HG03039 (cell line): ENCODE measurements at regions not wholly inside any gene's neighbourhood (a gene's known extent, or its start where the extent isn't known, plus 50 kb on each side); places are given as distances from the start of the nearest gene placed in this dataset.

ENCODE experiments used
- ATAC-seq: cut with Tn5 transposase; IDR thresholded peaks from one replicate; pipeline ENCODE4 v1.9.1; 2021; ENCODE audit warnings: mild to moderate bottlenecking, moderate library complexity; ENCODE audit not compliant: unreplicated experiment

DNA sequence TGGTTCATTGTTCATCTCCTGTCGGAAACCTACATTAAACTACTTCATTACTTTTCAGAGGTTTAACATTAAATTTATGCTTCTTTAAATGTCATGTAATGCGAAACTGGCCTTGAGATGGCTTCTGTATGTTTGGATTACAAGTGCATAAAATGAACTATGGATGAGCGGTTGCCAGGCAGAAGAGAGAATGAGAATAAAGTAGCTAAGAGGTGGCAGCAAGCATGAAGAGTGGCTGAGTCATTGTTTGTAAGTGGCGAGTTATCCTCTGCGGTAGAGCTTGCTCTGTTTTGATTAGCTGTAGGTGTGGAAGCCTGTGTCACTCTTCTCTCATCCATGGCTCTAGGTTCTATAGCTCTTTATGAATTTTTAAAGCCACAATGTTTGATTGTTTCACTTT lies 1139.6 kb upstream of the PCDH9 start:
- ATAC-seq, result no peak

DNA sequence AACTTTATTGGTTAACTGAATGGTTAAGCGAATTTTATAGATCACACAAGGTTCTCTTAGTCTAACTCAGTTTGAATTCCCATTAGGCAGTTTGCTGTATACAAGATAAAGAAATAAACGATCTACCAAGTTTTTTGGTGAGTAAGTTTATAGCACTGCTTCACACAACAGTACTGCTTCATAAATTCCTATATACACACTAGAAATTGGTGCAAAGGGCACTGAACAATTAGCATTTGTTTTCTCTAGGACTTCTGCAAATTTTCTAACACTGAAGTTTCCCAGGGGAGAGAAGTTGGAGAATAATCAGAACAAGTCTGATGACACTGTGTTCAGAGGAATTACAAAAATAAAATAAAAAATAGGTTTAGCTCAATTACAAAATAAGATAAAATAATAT lies 1138.8 kb upstream of the PCDH9 start:
- ATAC-seq, result no peak

DNA sequence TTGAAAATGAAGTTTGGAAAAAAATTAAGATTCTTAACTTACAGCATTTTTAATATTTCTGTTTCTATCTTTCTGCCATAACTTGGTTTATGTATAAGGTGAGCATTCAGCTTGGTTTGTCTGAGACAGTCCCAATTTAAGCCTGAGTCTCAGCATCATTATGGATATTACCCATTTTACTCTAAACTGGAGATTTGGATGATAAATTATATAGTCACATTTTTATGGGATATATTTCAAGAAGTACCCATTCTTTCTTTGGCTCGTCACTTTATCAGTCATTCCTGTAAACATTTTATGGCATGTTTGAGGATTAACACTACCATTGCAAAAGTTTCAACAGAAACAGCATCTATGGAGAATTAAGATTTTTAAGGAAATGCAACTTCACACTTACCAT lies 1129.0 kb upstream of the PCDH9 start:
- ATAC-seq, result no peak

- no peak for ATAC-seq
These were observed 1128.2 kb upstream of the PCDH9 start for GRCh38 chr13:68358294-68358705.

GRCh38 chr13:68350554-68350953 lies 1120.4 kb upstream of the PCDH9 start:
- ATAC-seq, result no peak

- ATAC-seq, result no peak
These were observed 1117.1 kb upstream of the PCDH9 start for GRCh38 chr13:68347220-68347619.

DNA sequence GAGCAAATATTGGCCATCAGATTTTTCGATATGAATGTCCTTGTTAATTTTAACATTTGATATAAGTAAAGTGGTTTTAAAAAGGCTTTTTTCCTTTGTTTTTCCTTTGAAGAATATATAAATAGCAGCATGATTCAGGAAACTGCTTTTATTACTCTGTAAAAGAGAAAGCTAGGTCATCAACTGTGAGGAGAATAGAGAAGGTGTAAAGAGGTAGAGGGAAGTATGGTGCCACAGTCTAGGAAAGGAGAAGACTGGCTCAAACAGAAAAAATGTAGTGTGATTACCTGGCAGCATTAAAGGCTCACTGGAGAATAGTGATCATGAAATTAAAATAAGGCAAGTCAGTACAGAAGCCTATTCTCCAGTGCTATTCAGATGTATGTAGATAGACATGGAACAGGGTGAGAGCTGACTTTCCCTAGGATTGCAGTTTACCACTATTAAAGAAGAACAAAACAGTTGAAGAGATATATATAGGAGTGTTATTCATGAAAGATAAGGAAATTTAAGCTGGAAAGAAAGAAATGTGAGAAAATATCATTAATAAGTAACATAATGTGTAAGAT lies 1115.9 kb upstream of the PCDH9 start:
- ATAC-seq, result no peak

- no peak for ATAC-seq
These were observed 1093.0 kb upstream of the PCDH9 start for GRCh38 chr13:68323124-68323523.

- no peak for ATAC-seq
These were observed 1089.2 kb upstream of the PCDH9 start for GRCh38 chr13:68319384-68319783.

GRCh38 chr13:68304286-68304893 lies 1074.3 kb upstream of the PCDH9 start:
- no peak for ATAC-seq

- no peak for ATAC-seq
These were observed 1063.5 kb upstream of the PCDH9 start for GRCh38 chr13:68293631-68294030.

DNA sequence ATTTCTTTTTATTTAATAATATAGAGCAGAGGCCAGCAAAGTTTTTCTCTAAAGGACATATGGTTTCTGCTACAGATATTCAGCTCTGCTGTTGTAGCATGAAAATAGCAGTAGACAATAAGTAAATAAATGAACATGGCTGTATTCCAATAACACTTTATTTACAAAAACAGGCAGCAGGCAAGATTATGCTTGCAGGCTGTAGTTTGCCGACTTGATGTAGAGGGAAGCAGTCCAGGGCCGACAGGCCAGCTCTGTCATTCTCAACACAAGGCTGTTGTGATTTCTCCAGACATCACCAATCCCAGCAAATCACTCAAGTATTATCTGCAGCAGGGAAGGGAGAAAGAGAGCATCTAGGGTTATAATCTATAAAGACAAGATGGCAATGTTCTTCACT lies 1062.5 kb upstream of the PCDH9 start:
- no peak for ATAC-seq

DNA sequence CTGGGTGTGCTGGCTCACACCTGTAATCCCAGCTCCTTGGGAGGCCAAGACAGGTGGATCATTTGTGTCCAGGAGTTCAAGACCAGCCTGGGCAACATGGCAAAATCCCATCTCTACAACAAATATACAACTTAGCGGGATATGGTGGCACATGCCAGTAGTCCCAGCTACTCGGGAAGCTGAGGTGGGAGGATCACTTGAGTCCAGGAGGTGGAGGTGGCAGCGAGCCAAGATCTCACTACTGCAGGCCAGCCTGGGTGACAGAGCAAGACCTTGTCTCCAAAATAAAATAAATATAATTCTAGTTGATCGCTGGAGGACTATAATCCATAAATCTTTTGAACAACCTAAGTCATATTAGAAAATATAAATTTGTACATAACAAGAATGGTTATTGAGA lies 1061.5 kb upstream of the PCDH9 start:
- no peak for ATAC-seq

DNA sequence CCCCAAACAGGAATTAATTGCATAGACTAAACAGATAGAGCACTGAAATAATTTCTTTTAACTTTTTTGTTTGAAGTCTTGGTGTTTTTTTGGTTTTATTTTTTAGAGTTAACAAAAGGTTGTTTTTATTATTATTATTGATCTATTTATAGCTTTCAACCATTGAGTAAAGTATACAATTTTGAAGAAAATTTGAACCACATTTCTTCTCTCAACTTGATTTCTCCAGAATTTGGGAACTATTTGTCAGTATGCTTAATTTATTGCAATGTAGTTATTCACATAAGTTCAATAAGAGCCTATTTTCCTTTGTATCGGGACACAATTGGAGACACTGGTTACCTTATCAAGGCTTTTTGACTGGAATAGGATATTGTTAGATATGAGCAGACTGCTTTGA lies 1045.6 kb upstream of the PCDH9 start:
- no peak for ATAC-seq

GRCh38 chr13:68272652-68273051 lies 1042.5 kb upstream of the PCDH9 start:
- no peak for ATAC-seq

- no peak for ATAC-seq
These were observed 1034.6 kb upstream of the PCDH9 start for GRCh38 chr13:68264692-68265091.

- ATAC-seq, result no peak
These were observed 1031.0 kb upstream of the PCDH9 start for GRCh38 chr13:68261105-68261504.

DNA sequence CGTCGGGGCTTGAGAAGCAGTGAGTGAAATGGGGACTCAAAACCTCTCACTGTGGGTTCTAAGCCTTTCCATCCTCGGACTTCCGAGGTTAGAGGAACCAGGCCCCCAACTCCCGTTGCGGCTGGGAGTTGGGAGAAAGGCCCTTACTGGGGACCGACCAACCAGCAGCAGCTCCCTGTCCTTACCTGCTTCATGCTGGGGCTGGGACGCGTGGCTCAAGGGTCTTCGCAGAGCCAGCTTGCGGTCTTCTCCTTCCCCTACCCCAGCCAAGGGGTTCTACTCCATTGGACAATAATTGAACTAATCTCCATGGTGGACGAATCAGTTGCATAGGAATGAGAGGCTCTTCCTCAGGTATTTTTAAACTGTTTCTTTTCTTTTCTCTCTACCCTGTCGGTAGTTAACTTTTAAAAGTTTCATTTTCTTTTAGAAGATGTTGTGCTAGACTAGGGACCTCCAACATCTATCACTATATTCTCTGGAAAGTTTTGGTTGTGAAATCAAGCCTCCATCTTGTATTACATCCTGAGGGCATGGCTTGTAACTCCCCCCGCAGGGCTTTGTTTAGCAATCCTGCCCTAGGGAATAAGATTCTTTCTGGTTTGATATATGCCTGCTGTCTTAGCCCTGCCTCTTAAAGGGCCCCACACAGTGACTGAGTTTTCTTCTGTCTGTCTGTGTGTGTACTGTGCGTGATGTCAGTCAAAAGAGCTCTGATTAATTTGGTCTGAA lies 1027.1 kb upstream of the PCDH9 start:
- ATAC-seq, result no peak

GRCh38 chr13:68254151-68254550 lies 1024.0 kb upstream of the PCDH9 start:
- no peak for ATAC-seq

DNA sequence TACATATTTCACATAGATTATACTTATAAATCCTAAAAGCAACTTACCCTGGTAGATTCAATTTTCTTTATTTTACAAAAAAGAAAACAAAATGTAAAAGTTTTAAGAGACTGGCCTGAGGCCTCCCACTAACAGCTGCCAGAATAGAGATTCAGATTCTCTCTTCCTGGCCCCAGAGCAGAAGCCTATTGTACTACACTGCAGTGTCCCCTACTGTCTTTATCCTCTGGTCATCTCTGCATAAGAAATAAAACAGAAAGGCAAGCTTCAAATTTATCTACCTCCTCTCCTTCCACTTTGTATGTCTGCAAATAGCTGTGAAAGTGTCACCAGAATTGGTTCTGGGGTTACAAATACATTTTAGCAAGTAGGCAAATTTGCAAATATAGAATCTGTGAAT lies 1004.1 kb upstream of the PCDH9 start:
- ATAC-seq, result no peak

- ATAC-seq, result no peak
These were observed 1002.4 kb upstream of the PCDH9 start for GRCh38 chr13:68232351-68233130.
